K562 (cell line): ENCODE measurements at regions not wholly inside any gene's neighbourhood (a gene's known extent, or its start where the extent isn't known, plus 50 kb on each side); places are given as distances from the start of the nearest gene placed in this dataset.

ENCODE experiments used
- ATAC-seq: fragments of 200-7000 bp; cut with Tn5 transposase; 3 replicates; pipeline ENCODE4 v1.9.1; 2020; ENCODE audit warnings: moderate library complexity
- BruUV-seq: library from RNA; stranded (reverse); fragments of 400-500 nt; replicated peaks from 2 replicates; lab custom pipeline; 2021; lab: Mats Ljungman, UMichigan
- CTCF ChIA-PET: fragments of 300-600 bp; formaldehyde crosslinking; extraction: SDS; loops from one replicate; lab custom pipeline; 2021; ENCODE audit warnings: low intra/inter-chr PET ratio; lab: Yijun Ruan, JAX
- POLR2A ChIA-PET: fragments of 300-600, 350-650 bp; sonication (Branson Sonifier 250); formaldehyde crosslinking; extraction: SDS; loops from one replicate; lab custom pipeline; 2021; ENCODE audit warnings: antibody characterized with exemption, inconsistent platforms; lab: Yijun Ruan, JAX
- DNase-seq, 4 experiments: peaks; one replicate each; pipeline versions ENCODE4 v3.0.0 to v3.0.0-alpha.2; 2011 to 2018; ENCODE audit warnings: low spot score in 3 of 4, mixed read lengths in 3 of 4; ENCODE audit errors: extremely low read depth in 1 of 4
- FAIRE-seq: peaks from 2 replicates; lab custom pipeline; 2011; peaks lifted over from hg19 to GRCh38; lab: Jason Lieb, UNC
- H2AFZ ChIP-seq: 2 replicates; pipeline ENCODE4 v1.6.0; 2011; ENCODE audit warnings: low read depth, low read length, control low read depth, inconsistent platforms
- H3K27ac ChIP-seq: fragments of 200-600 bp; 3 replicates; pipeline ENCODE4 v1.8.0; 2011; ENCODE audit warnings: low read depth, mild to moderate bottlenecking, control low read depth, inconsistent platforms, low read length, moderate library complexity, mixed read lengths; ENCODE audit errors: extremely low read depth
- H3K27me3 ChIP-seq, 2 experiments: fragments of 300-600 bp in 1 of 2; 2 replicates in 1 of 2; 3 replicates in 1 of 2; pipeline versions ENCODE4 v1.6.0 to v1.8.0; 2011; ENCODE audit warnings: inconsistent platforms in 2 of 2, low read length in 2 of 2, mild to moderate bottlenecking in 1 of 2, mixed read lengths in 1 of 2, moderate library complexity in 1 of 2; ENCODE audit not compliant: control insufficient read depth in 2 of 2, insufficient read depth in 2 of 2
- H3K36me3 ChIP-seq: fragments of 300-600 bp; 3 replicates; pipeline ENCODE4 v1.8.0; 2011; ENCODE audit warnings: mild to moderate bottlenecking, low read length, inconsistent platforms; ENCODE audit not compliant: control insufficient read depth, insufficient read depth
- H3K4me1 ChIP-seq, 2 experiments: fragments of 200-600 bp in 1 of 2; replicated peaks in 1 of 2; 2 replicates in 1 of 2; 3 replicates in 1 of 2; pipeline versions ENCODE4 v1.5.1 to v1.8.0; 2011; ENCODE audit warnings: inconsistent platforms in 2 of 2, low read length in 2 of 2, mild to moderate bottlenecking in 1 of 2, mixed read lengths in 1 of 2, moderate library complexity in 1 of 2; ENCODE audit not compliant: control insufficient read depth in 2 of 2, insufficient read depth in 2 of 2
- H3K4me2 ChIP-seq: 2 replicates; pipeline ENCODE4 v1.6.1; 2011; ENCODE audit warnings: low read length, control low read depth, inconsistent platforms, mixed read lengths; ENCODE audit not compliant: insufficient read depth
- H3K4me3 ChIP-seq: fragments of 200-600 bp; sonication (generic), shearing (Covaris generic); 2 replicates; pipeline ENCODE4 v1.5.1; 2016; ENCODE audit warnings: control low read depth, inconsistent platforms
- H3K79me2 ChIP-seq: fragments of 200-600 bp; 3 replicates; pipeline ENCODE4 v1.8.0; 2011; ENCODE audit warnings: low read length, inconsistent platforms; ENCODE audit not compliant: control insufficient read depth, insufficient read depth
- H3K9ac ChIP-seq, 2 experiments: 2 replicates each; pipeline versions ENCODE4 v1.6.0 to v1.6.1; 2011; ENCODE audit warnings: low read depth in 2 of 2, low read length in 2 of 2, control low read depth in 1 of 2, inconsistent platforms in 1 of 2, mild to moderate bottlenecking in 1 of 2, mixed read lengths in 1 of 2; ENCODE audit not compliant: insufficient read depth in 1 of 2
- H3K9me1 ChIP-seq: one replicate; pipeline ENCODE4 v1.6.0; 2011; ENCODE audit warnings: inconsistent platforms, mild to moderate bottlenecking, low read length, moderate library complexity; ENCODE audit not compliant: control insufficient read depth, insufficient read depth
- H3K9me3 ChIP-seq: replicated peaks from 2 replicates; pipeline ENCODE4 v1.5.1; 2011; ENCODE audit warnings: low read depth, low read length, inconsistent platforms; ENCODE audit not compliant: control insufficient read depth, insufficient read depth
- H4K20me1 ChIP-seq: replicated peaks from 2 replicates; pipeline ENCODE4 v1.6.1; 2011; ENCODE audit warnings: low read length, inconsistent platforms, mixed read lengths; ENCODE audit not compliant: control insufficient read depth, insufficient read depth
- ADNP ChIP-seq: fragments of 200-800 bp; sonication (Bioruptor generic); IDR thresholded peaks from 2 replicates; pipeline ENCODE4 v1.6.1; 2016; ENCODE audit warnings: missing genetic modification characterization, missing compliant biosample characterization
- CBX8 ChIP-seq: fragments of 200-600 bp; sonication (generic); IDR thresholded peaks from 2 replicates; pipeline ENCODE4 v1.6.1; 2012; ENCODE audit warnings: borderline replicate concordance, mixed run types, low read depth, mild to moderate bottlenecking, moderate library complexity, mixed read lengths, low read length, control low read depth, inconsistent platforms; ENCODE audit not compliant: poor library complexity, severe bottlenecking; ENCODE audit errors: extremely low read depth
- E2F3 ChIP-seq: fragments of 250-450 bp; sonication (Bioruptor Pico); IDR thresholded peaks from 2 replicates; pipeline ENCODE4 v1.4.0; 2020; ENCODE audit warnings: mild to moderate bottlenecking
- EZH2 ChIP-seq: IDR thresholded peaks from 2 replicates; pipeline ENCODE4 v1.6.1; 2012; ENCODE audit warnings: low read depth, mild to moderate bottlenecking, inconsistent platforms, low read length, borderline replicate concordance
- HMBOX1 ChIP-seq: sonication (generic); IDR thresholded peaks from 2 replicates; pipeline ENCODE4 v1.6.1; 2016
- KAT8 ChIP-seq: fragments of 450-650 bp; IDR thresholded peaks from 2 replicates; pipeline ENCODE4 v1.6.1; 2016; ENCODE audit warnings: low read depth, mild to moderate bottlenecking
- MAFK ChIP-seq: IDR thresholded peaks from 2 replicates; pipeline ENCODE4 v1.6.1; 2011; ENCODE audit warnings: low read length, improper control_type of control experiment
- PCBP2 ChIP-seq: fragments of 200-400 bp; formaldehyde crosslinking; IDR thresholded peaks from 2 replicates; pipeline ENCODE4 v1.6.1; 2018; ENCODE audit warnings: low read length, low read depth, mild to moderate bottlenecking, moderate library complexity; ENCODE audit not compliant: poor library complexity, severe bottlenecking
- POLR3A ChIP-seq: IDR thresholded peaks from 2 replicates; pipeline ENCODE4 v1.6.1; 2011; ENCODE audit warnings: borderline replicate concordance, mild to moderate bottlenecking, moderate library complexity; ENCODE audit not compliant: insufficient read length, insufficient read depth; ENCODE audit errors: extremely low read depth
- PTRF ChIP-seq: fragments of 450-650 bp; IDR thresholded peaks from 2 replicates; pipeline ENCODE4 v1.6.1; 2016; ENCODE audit warnings: mild to moderate bottlenecking, missing genetic modification characterization, missing compliant biosample characterization
- SRSF3 ChIP-seq: fragments of 200-400 bp; formaldehyde crosslinking; IDR thresholded peaks from 2 replicates; pipeline ENCODE4 v1.6.1; 2016; ENCODE audit warnings: mild to moderate bottlenecking, low read length, moderate library complexity; ENCODE audit not compliant: insufficient read depth
- STAT5B ChIP-seq: fragments of 250-450 bp; sonication (Bioruptor Pico); IDR thresholded peaks from 2 replicates; pipeline ENCODE4 v1.8.0; 2021; ENCODE audit warnings: mild to moderate bottlenecking, inconsistent platforms
- THRAP3 ChIP-seq: fragments of 450-650 bp; IDR thresholded peaks from 2 replicates; pipeline ENCODE4 v1.6.1; 2016; ENCODE audit warnings: mild to moderate bottlenecking, inconsistent platforms, borderline replicate concordance
- ZNF75A ChIP-seq: fragments of 450-650 bp; formaldehyde crosslinking; IDR thresholded peaks from 2 replicates; pipeline ENCODE4 v1.4.0; 2020; ENCODE audit warnings: mild to moderate bottlenecking
- ZSCAN29 ChIP-seq: fragments of 450-650 bp; IDR thresholded peaks from 2 replicates; pipeline ENCODE4 v1.6.1; 2017
- WGBS: fragments of 100-300 bp; shearing (Covaris generic); methylation state at CpG from one replicate; pipeline ENCODE4 v1.1.6; 2016; ENCODE audit warnings: low coverage, mixed read lengths; ENCODE audit not compliant: insufficient coverage; ENCODE audit errors: missing lambda C conversion rate; 5-methylcytosine and 5-hydroxymethylcytosine counted together
- in situ Hi-C: fragments of 300-500 bp; cut with MboI; formaldehyde crosslinking; loops from 4 replicates; pipeline ENCODE4 v1.15.0; 2018; ENCODE audit warnings: inconsistent platforms, mixed read lengths
- intact Hi-C: fragments of 100-400 bp; cut with micrococcal nuclease; formaldehyde crosslinking; loops from 2 replicates; pipeline ENCODE4 v1.14.2; 2022
- TF ChIP-seq, protein P1 (sequence below): fragments of 450-650 bp; IDR thresholded peaks from 2 replicates; pipeline ENCODE4 v1.6.1; 2016
- TF ChIP-seq, protein P2 (sequence below): fragments of 250-450 bp; sonication (Bioruptor Pico); IDR thresholded peaks from 2 replicates; pipeline ENCODE4 v1.4.0; 2020; ENCODE audit warnings: mild to moderate bottlenecking
- TF ChIP-seq, protein P3 (sequence below): fragments of 250-450 bp; sonication (Bioruptor Pico); IDR thresholded peaks from 2 replicates; pipeline ENCODE4 v1.4.0; 2020; ENCODE audit warnings: mild to moderate bottlenecking, moderate library complexity, borderline replicate concordance

GRCh38 chr1:4598561-4598960 lies 55.8 kb upstream of the AJAP1 start:
- Histone ChIP-seq H3K27ac (no peak overlapping the region), H2AFZ (no peak overlapping the region), H3K4me1 (no peaks in the 10 kb centered on the region), H3K79me2 (no peaks in the 10 kb centered on the region), H3K9ac (no peak overlapping the region), H3K27me3 (peaks cover 5 to 38% of the 10 kb centered on the region in 2 experiments; a peak in 3 of 5 replicates), H3K9me1 (no peaks in the 10 kb centered on the region), H3K36me3 (no peaks in the 10 kb centered on the region), H3K9me3 (no peaks in the 10 kb centered on the region), H4K20me1 (no peaks in the 10 kb centered on the region; the same call in 1 of the 2 replicates), H3K4me3 (no peak overlapping the region), H3K4me2 (no peak overlapping the region)
- POLR2A ChIA-PET = interaction anchor here (0.6 to 0.8 kb wide), 2 partner anchors 75 to 81 kb away, joined by 3 to 4 read pairs; no protein-coding TSS in a partner anchor
- WGBS = 0% methylated on average over 6 of the region's 6 CpGs
- no peak for FAIRE-seq
- in situ Hi-C loops = no loop called here
- ATAC-seq = no peak
- no TSS peak for BruUV-seq
- DNase-seq = no peak
- CTCF ChIA-PET = no interaction called here
- intact Hi-C loops = no loop called here
- no peak for TF ChIP-seq SRSF3
- no peak for TF ChIP-seq ZNF75A (CRISPR knock-in tag)
- TF ChIP-seq, protein P1, sequence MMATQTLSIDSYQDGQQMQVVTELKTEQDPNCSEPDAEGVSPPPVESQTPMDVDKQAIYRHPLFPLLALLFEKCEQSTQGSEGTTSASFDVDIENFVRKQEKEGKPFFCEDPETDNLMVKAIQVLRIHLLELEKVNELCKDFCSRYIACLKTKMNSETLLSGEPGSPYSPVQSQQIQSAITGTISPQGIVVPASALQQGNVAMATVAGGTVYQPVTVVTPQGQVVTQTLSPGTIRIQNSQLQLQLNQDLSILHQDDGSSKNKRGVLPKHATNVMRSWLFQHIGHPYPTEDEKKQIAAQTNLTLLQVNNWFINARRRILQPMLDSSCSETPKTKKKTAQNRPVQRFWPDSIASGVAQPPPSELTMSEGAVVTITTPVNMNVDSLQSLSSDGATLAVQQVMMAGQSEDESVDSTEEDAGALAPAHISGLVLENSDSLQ = no peak
- no peak for TF ChIP-seq PTRF (tag)
- TF ChIP-seq ZSCAN29 = no peak
- no peak for TF ChIP-seq PCBP2
- TF ChIP-seq, protein P2, sequence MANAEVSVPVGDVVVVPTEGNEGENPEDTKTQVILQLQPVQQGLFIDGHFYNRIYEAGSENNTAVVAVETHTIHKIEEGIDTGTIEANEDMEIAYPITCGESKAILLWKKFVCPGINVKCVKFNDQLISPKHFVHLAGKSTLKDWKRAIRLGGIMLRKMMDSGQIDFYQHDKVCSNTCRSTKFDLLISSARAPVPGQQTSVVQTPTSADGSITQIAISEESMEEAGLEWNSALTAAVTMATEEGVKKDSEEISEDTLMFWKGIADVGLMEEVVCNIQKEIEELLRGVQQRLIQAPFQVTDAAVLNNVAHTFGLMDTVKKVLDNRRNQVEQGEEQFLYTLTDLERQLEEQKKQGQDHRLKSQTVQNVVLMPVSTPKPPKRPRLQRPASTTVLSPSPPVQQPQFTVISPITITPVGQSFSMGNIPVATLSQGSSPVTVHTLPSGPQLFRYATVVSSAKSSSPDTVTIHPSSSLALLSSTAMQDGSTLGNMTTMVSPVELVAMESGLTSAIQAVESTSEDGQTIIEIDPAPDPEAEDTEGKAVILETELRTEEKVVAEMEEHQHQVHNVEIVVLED (CRISPR knock-in tag) = no peak
- no peak for TF ChIP-seq THRAP3
- TF ChIP-seq ADNP (tag) = no peak
- TF ChIP-seq KAT8 = no peak
- TF ChIP-seq EZH2 = no peak
- no peak for TF ChIP-seq MAFK
- TF ChIP-seq CBX8 = no peak
- TF ChIP-seq, protein P3, sequence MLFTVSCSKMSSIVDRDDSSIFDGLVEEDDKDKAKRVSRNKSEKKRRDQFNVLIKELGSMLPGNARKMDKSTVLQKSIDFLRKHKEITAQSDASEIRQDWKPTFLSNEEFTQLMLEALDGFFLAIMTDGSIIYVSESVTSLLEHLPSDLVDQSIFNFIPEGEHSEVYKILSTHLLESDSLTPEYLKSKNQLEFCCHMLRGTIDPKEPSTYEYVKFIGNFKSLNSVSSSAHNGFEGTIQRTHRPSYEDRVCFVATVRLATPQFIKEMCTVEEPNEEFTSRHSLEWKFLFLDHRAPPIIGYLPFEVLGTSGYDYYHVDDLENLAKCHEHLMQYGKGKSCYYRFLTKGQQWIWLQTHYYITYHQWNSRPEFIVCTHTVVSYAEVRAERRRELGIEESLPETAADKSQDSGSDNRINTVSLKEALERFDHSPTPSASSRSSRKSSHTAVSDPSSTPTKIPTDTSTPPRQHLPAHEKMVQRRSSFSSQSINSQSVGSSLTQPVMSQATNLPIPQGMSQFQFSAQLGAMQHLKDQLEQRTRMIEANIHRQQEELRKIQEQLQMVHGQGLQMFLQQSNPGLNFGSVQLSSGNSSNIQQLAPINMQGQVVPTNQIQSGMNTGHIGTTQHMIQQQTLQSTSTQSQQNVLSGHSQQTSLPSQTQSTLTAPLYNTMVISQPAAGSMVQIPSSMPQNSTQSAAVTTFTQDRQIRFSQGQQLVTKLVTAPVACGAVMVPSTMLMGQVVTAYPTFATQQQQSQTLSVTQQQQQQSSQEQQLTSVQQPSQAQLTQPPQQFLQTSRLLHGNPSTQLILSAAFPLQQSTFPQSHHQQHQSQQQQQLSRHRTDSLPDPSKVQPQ (CRISPR knock-in tag) = no peak
- no peak for TF ChIP-seq E2F3
- TF ChIP-seq POLR3A = no peak
- no peak for TF ChIP-seq HMBOX1
- TF ChIP-seq STAT5B (CRISPR knock-in tag) = no peak
